IMR-90 (cell line): ENCODE measurements at regions not wholly inside any gene's neighbourhood (a gene's known extent, or its start where the extent isn't known, plus 50 kb on each side); places are given as distances from the start of the nearest gene placed in this dataset.

Experiments
- BHLHE40 ChIP-seq: fragments of 150-350 bp; IDR thresholded peaks from 2 replicates; pipeline ENCODE4 v1.6.1; 2016; ENCODE audit warnings: mild to moderate bottlenecking, low read depth, low read length
- CTCF ChIP-seq: conservative IDR thresholded peaks from 2 replicates; pipeline ENCODE4 v1.5.1; 2012; ENCODE audit warnings: mild to moderate bottlenecking, low read depth, low read length, improper control_type of control experiment
- MAFK ChIP-seq: IDR thresholded peaks from 2 replicates; pipeline ENCODE4 v1.6.1; 2012; ENCODE audit warnings: low read depth, low read length, improper control_type of control experiment
- MAZ ChIP-seq: IDR thresholded peaks from 2 replicates; pipeline ENCODE4 v1.6.1; 2012; ENCODE audit warnings: low read depth, mild to moderate bottlenecking, low read length, improper control_type of control experiment, moderate library complexity, borderline replicate concordance
- POLR2A ChIP-seq: IDR thresholded peaks from 2 replicates; pipeline ENCODE4 v1.6.1; 2012; ENCODE audit warnings: mild to moderate bottlenecking, low read depth, low read length
- RAD21 ChIP-seq: IDR thresholded peaks from 2 replicates; pipeline ENCODE4 v1.6.1; 2012; ENCODE audit warnings: low read length, improper control_type of control experiment
- RFX5 ChIP-seq: IDR thresholded peaks from 2 replicates; pipeline ENCODE4 v1.8.0; 2012; ENCODE audit warnings: low read depth, mild to moderate bottlenecking, low read length, moderate library complexity
- SMC3 ChIP-seq: fragments of 150-350 bp; IDR thresholded peaks from 2 replicates; pipeline ENCODE4 v1.6.1; 2016; ENCODE audit warnings: low read depth, mild to moderate bottlenecking, antibody characterized with exemption, low read length, moderate library complexity
- USF2 ChIP-seq: fragments of 150-350 bp; IDR thresholded peaks from 2 replicates; pipeline ENCODE4 v1.6.1; 2017; ENCODE audit warnings: mild to moderate bottlenecking, antibody characterized with exemption, low read length, low read depth

GRCh38 chr7:114342431-114343179 lies 72.0 kb upstream of the FOXP2 start:
- TF ChIP-seq CTCF (no peak), SMC3 (no peak), POLR2A (no peak), BHLHE40 (no peak), RFX5 (no peak), USF2 (no peak), RAD21 (no peak), MAFK (peak; percentile 32; the same call in 1 of the 2 replicates), MAZ (no peak)
